Keratinocyte (primary cell): ENCODE measurements at regions not wholly inside any gene's neighbourhood (a gene's known extent, or its start where the extent isn't known, plus 50 kb on each side); places are given as distances from the start of the nearest gene placed in this dataset.

Experiments used
- DNase-seq: peaks from one replicate; pipeline ENCODE4 v3.0.0-alpha.2; 2011; ENCODE audit warnings: low read depth, missing footprints, low spot score
- FAIRE-seq: peaks from 2 replicates; lab custom pipeline; 2011; peaks lifted over from hg19 to GRCh38; lab: Jason Lieb, UNC
- H2AFZ ChIP-seq: 2 replicates; pipeline ENCODE4 v1.6.0; 2012; ENCODE audit warnings: low read length, control low read depth, inconsistent platforms; ENCODE audit not compliant: control insufficient read depth
- H3K27ac ChIP-seq: 2 replicates; pipeline ENCODE4 v1.5.1; 2011; ENCODE audit warnings: low read length; ENCODE audit not compliant: control insufficient read depth, insufficient read depth
- H3K27me3 ChIP-seq: 3 replicates; pipeline ENCODE4 v1.6.0; 2011; ENCODE audit warnings: low read length; ENCODE audit not compliant: control insufficient read depth, insufficient read depth; ENCODE audit errors: extremely low read depth
- H3K36me3 ChIP-seq, 2 experiments: 2 replicates in 1 of 2; 3 replicates in 1 of 2; pipeline ENCODE4 v1.5.1; 2011; ENCODE audit warnings: low read length in 2 of 2, mild to moderate bottlenecking in 1 of 2; ENCODE audit not compliant: control insufficient read depth in 2 of 2, insufficient read depth in 2 of 2; ENCODE audit errors: extremely low read depth in 1 of 2
- H3K4me1 ChIP-seq: 3 replicates; pipeline ENCODE4 v1.5.1; 2011; ENCODE audit warnings: low read length; ENCODE audit not compliant: control insufficient read depth, insufficient read depth; ENCODE audit errors: extremely low read depth
- H3K4me2 ChIP-seq: 3 replicates; pipeline ENCODE4 v1.6.0; 2011; ENCODE audit warnings: low read depth, low read length; ENCODE audit not compliant: control insufficient read depth, insufficient read depth; ENCODE audit errors: extremely low read depth
- H3K4me3 ChIP-seq, 3 experiments: fragments of 200-600 bp in 1 of 3; sonication (generic) in 1 of 3; 2 replicates in 2 of 3; 3 replicates in 1 of 3; pipeline ENCODE4 v1.5.1; 2011 to 2016; ENCODE audit warnings: low read length in 3 of 3, mild to moderate bottlenecking in 3 of 3, control low read depth in 2 of 3, inconsistent platforms in 1 of 3, low read depth in 1 of 3, mixed read lengths in 1 of 3, mixed run types in 1 of 3, moderate library complexity in 1 of 3; ENCODE audit not compliant: control insufficient read depth in 2 of 3, insufficient read depth in 2 of 3; ENCODE audit errors: extremely low read depth in 1 of 3
- H3K79me2 ChIP-seq: 2 replicates; pipeline ENCODE4 v1.6.0; 2012; ENCODE audit warnings: low read length; ENCODE audit not compliant: control insufficient read depth, insufficient read depth
- H3K9ac ChIP-seq: 3 replicates; pipeline ENCODE4 v1.6.0; 2011; ENCODE audit warnings: low read length; ENCODE audit not compliant: control insufficient read depth, insufficient read depth; ENCODE audit errors: extremely low read depth
- H3K9me1 ChIP-seq: 3 replicates; pipeline ENCODE4 v1.6.0; 2011; ENCODE audit warnings: low read length; ENCODE audit not compliant: control insufficient read depth, insufficient read depth; ENCODE audit errors: extremely low read depth
- H3K9me3 ChIP-seq: 2 replicates; pipeline ENCODE4 v1.5.1; 2012; ENCODE audit warnings: low read depth, low read length; ENCODE audit not compliant: control insufficient read depth
- H4K20me1 ChIP-seq: 3 replicates; pipeline ENCODE4 v1.6.0; 2011; ENCODE audit warnings: low read length; ENCODE audit not compliant: control insufficient read depth, insufficient read depth; ENCODE audit errors: extremely low read depth
- CTCF ChIP-seq, 3 experiments: IDR thresholded peaks in 1 of 3; conservative IDR thresholded peaks in 1 of 3; optimal IDR thresholded peaks in 1 of 3; 2 replicates in 2 of 3; 3 replicates in 1 of 3; pipeline versions ENCODE3 to v1.5.1; 2011; ENCODE audit warnings: low read length in 3 of 3, mild to moderate bottlenecking in 3 of 3, moderate library complexity in 2 of 3, control low read depth in 1 of 3, inconsistent platforms in 1 of 3; ENCODE audit not compliant: insufficient read depth in 2 of 3; ENCODE audit errors: extremely low read depth in 1 of 3
- EZH2 ChIP-seq: IDR thresholded peaks from one replicate; pipeline ENCODE4 v1.6.1; 2012; ENCODE audit warnings: inconsistent platforms, mild to moderate bottlenecking, low read length, moderate library complexity
- dilution Hi-C: fragments of 300-500 bp; cut with MboI; formaldehyde crosslinking; loops from one replicate; pipeline ENCODE4 v1.7.0; 2020; ENCODE audit warnings: low sequenced_read_pairs; ENCODE audit not compliant: extremely low pct_ligation_motif_present

DNA sequence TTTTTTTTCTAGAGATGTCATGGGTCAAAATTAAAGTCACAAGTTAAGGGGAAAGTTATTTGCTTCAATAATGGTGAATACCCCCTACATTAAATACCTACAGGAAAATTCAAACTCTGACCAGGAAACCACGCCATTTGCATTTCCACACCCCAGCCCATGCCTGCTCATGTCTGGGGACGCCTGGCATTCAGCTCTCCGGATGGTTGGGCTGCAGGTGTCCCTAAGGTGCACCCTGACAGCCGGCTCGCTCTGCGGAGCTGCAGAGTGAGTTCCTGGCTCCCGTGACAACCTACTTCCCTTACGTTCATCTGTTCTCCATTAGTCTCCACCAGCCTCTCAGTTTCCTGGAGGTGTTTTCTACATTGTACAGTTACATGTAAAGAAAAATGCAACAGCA is 122.7 kb upstream of the RIOK3 start:
- Histone ChIP-seq H3K9ac (no peak overlapping the region), H3K9me3 (no peaks in the 10 kb centered on the region), H3K4me2 (peak overlapping the region; percentile 77), H3K27ac (no peak overlapping the region), H3K79me2 (no peaks in the 10 kb centered on the region), H3K4me1 (peaks cover 16% of the 10 kb centered on the region), H3K36me3 (no peaks in the 10 kb centered on the region), H4K20me1 (no peaks in the 10 kb centered on the region), H3K9me1 (no peaks in the 10 kb centered on the region), H2AFZ (no peak overlapping the region), H3K4me3 (no peak overlapping the region), H3K27me3 (no peaks in the 10 kb centered on the region)
- FAIRE-seq (no peak), DNase-seq (no peak)
- dilution Hi-C loops: no loop called here
- TF ChIP-seq CTCF (optimal IDR thresholded peaks at IDR 0.05 in 1 of 3, IDR thresholded peaks at IDR 0.05 in 1 of 3, conservative IDR thresholded peaks at IDR 0.05 in 1 of 3; ENCODE audit: extremely low read depth in 1 of 3, insufficient read depth in 2 of 3, low read length in 3 of 3) (no peak), EZH2 (no peak)

DNA sequence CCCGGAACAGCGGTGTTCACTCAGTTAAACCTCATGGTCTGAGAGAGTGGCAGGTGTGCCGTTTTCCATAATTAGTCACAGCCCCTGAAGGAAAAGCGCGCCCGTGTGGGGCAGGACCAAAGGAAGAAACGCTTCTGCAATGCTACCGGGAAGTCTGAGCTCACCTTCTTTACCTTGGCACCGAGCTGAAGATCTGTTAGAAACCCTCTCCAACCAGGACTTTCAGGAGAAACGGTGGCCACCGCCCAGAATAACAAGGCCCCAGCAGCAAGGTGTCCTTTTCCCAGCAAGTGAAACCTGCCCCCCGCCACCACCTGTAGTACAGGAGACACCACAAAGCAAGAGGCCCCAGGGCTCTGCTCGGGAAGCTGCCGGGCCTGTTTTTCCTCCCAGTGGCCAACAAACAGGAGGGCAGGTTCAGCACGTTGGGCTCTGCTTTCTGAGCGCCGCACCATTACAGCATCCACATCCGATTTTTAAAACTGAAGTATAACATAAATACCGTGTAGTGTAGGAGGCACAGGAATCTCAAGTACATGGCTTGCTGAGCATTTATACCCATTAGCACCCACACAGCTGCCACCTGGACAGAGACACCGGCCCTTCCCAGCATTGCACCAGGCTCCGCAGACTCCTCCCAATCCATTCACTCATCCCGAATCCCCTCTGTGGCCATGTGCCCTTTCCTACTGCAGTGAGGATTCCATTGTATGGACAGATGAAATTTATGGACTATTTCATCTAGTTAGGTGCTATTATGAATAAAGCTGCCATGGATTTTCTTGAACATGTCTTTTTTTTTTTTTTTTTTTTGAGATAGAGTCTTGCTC is 121.8 kb upstream of the RIOK3 start:
- H3K9me3 ChIP-seq: no peaks in the 10 kb centered on the region
- H4K20me1 ChIP-seq: no peaks in the 10 kb centered on the region
- H3K4me3 ChIP-seq: peak overlapping the region in 1 of 3 experiments; percentile 41
- no peak overlapping the region for H3K9ac ChIP-seq
- dilution Hi-C loops: no loop called here
- H3K36me3 ChIP-seq: no peaks in the 10 kb centered on the region
- H3K27ac ChIP-seq: peak overlapping the region; percentile 42
- H3K4me1 ChIP-seq: peaks cover 22% of the 10 kb centered on the region
- peak in 2 of 3 experiments; percentile 17 to 28 for TF ChIP-seq CTCF (optimal IDR thresholded peaks at IDR 0.05 in 1 of 3, IDR thresholded peaks at IDR 0.05 in 1 of 3, conservative IDR thresholded peaks at IDR 0.05 in 1 of 3; ENCODE audit: extremely low read depth in 1 of 3, insufficient read depth in 2 of 3, low read length in 3 of 3)
- no peak for TF ChIP-seq EZH2
- peak; percentile 13 for FAIRE-seq
- H2AFZ ChIP-seq: peak overlapping the region; percentile 71
- no peaks in the 10 kb centered on the region for H3K27me3 ChIP-seq
- H3K79me2 ChIP-seq: no peaks in the 10 kb centered on the region
- H3K9me1 ChIP-seq: no peaks in the 10 kb centered on the region
- H3K4me2 ChIP-seq: peak overlapping the region; percentile 77
- no peak for DNase-seq
